HL-60/S4 treated with retinoic acid at 250 ng/mL for 4 days and 3 days (cell line): ENCODE measurements at regions not wholly inside any gene's neighbourhood (a gene's known extent, or its start where the extent isn't known, plus 50 kb on each side); places are given as distances from the start of the nearest gene placed in this dataset.
"Not testable (repeated sequence)": the region's sequence is repeated elsewhere in the genome, so short reads cannot be mapped to it uniquely, and the experiment has no call there.

ENCODE experiments used
- in situ Hi-C: fragments of 300-500 bp; cut with MboI; formaldehyde crosslinking; loops from 2 replicates; pipeline ENCODE4 v1.7.0; 2022; ENCODE audit warnings: low sequenced_read_pairs

DNA sequence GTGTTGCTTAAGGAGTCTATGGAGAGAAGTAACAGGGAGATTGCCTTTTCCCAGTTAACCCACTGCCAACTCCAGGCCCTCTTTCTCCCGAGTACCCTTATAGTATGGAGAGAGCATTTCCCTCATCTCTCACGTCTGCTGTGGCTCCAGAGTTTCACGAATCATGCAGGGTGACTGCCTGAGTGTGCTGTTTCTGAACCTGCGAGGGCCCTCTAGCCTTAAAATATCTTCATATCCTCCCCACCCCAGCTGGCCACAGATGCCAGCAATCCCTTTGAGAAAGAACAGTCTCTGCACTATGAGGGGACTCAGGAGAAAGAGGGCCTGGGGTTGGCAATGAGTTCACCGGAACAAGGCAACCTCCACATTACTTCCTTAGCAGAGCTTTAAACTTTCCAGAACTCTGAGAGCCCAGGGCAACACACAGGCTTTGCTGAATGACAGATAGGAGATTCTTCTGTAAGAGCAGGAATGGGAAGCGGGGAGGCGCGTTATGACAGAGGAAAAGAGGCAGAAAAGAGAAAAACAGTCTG is 81.6 kb upstream of the ANKH start:
- in situ Hi-C loops, result no loop called here

DNA sequence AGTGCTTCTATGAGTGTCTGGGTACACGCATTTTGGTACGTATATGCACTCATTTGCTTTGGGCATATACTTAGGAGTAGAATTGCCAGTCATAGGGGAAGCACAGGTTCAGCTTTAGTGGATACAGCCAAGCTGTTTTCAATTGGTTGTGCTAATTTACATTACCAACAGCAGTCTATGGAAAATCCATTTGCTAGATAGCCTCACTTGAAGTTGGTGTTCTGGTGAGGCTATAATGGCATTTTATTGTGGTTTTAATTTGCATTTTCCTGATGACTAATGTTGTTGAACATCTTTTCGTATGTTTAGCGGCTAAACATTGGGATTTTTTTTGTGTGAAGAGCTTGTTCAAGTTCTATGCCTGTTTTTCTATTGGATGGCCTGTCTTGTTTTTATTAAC is 76.8 kb upstream of the ANKH start:
- in situ Hi-C loops, result no loop called here

DNA sequence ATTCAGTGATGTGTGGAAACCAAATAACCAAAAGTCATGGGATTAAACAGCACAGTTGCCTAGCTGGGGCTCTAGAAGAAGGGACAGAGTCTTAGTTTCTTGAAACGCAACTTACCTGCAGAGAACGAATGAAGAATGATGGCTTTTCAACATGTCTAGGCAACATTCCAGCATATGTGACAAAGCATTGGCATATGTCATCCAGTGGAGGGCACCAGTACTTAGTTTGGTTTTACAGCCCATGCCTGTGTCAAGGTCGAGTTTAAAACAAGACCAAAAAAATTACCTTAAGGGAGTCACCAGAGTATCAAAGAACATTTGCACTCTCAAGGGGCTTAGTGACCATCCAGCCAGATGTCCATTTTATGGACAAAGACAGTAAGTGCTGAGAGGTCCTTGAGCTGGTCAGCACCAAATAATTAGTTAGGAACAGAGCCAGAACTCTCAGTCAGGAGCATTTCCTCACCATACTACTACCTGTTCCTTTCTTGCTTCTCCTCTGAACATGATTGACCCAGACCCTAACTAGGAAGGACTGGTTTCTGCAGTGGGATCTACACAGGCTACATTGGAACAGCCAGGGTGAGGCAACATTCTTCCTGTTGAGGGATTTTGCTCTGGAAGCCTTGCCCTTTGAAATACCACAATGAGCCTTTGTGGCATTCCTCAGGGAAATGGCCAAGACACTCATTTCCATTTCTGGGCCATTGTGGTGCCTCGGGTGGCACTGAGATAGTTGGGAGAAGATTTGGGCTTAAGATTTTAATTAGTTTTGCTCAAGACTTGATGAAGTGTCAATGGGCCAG is 75.4 kb upstream of the ANKH start:
- in situ Hi-C loops, result no loop called here

DNA sequence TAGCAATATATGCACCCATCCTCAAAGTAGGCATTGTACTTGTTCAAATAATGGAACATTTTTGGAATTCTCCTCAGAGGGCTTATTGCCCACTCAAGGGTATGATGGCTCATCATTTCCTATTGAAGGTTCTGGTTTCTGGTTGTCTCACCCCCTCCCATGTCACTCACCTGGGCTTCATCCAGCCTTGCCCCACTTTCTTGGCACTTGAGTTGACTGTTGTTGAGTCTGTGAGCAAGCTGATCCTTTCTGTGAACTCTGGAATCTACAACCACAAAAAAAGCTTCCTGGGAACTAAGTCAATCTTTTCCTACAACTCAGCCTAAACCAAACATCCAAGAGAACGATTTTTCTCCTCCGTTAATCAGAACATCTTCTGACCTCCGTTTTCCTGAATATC is 73.9 kb upstream of the ANKH start:
- in situ Hi-C loops, result no loop called here

DNA sequence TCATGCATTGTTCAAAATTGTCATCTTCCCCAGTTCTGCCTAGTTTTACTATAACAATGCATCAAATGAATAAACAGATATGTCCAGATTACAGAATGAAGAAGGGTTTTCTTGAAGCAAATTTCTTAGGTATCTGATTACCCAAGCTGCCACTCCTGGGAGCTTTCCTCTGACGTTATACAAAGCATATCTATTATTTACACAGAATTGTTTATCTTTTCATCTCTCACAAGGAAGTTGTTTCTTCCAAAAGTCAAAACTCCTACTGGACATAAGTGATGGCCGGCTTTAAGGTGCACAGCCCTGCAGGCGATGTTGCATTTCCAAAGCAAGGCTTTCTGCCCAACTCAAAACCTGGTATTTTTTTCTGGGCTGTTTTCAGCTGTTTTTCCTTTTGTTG is 73.4 kb upstream of the ANKH start:
- in situ Hi-C loops, result no loop called here

DNA sequence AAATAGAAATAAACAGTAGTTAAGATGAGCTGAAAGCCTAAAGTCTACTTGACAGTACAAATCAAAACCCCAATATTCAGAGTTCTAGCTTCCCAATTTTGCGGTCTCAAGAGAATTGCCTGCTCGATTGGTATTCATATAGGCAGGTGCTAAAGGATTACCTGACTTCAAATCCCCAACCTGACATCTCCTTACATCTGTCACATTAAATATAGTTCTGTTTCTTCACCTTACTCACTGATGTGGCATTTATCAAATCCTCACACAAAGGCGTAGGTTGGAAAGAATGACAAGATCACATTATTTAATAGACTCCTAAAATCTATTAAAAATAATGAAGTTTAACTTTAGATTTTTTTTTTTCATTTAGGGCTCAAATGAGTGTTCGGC is 72.8 kb upstream of the ANKH start:
- in situ Hi-C loops, result no loop called here

DNA sequence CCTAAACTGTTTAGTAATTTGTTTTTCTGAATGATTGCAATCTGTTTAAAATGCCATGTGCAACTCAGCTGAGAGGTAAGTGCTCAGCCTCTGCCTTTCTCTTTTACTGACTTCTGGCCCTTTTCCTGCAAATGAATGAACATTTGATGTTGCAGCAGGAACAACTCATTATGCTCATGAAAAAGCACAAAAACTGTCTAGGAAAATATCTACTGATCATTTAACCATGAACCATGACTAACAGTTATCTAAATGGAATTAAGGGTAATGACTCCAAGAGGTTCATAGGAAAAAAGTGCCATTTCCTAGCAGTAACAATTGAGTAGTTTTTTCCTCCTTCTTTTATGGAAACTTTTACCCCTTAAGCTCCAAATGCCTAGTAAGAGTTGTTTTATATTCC is 70.6 kb upstream of the ANKH start:
- in situ Hi-C loops, result no loop called here

DNA sequence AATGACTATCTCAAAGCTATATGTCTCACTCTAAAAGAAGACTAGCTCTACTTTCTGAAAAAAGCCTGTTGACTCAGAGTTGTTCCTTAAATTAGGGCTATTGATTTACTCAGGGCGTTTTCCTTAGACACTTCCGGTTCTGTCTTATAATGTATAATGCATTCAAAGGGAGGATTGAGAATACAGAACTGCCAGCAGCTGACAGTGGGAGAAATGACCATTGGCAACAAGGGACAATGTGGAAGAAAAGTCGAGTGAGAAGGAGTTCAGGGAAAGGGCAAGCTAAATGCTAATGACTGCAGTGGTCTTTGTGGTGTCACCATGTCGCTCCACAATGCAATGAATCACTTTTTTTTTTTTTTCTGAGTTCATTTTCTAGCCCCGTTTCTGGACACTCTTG is 65.7 kb upstream of the ANKH start:
- in situ Hi-C loops, result no loop called here

DNA sequence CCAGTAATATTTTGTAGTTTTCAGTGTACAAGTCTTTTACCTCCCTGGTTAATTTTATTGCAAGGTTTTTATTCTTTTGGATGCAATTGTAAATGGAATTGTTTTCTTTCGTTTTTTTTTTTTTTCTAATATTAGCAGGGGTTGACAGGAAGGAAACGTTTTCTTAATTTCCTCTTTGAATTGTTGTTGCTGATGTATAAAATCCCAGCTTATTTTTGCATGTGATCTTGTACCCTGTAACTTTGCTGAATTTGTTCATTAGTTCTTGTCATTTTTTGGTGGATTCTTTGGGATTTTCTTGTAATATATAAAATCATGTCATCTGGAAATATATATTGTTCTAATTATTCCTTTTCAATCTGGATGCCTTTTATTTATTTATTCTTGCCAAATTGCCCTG is 65.0 kb upstream of the ANKH start:
- in situ Hi-C loops, result no loop called here

DNA sequence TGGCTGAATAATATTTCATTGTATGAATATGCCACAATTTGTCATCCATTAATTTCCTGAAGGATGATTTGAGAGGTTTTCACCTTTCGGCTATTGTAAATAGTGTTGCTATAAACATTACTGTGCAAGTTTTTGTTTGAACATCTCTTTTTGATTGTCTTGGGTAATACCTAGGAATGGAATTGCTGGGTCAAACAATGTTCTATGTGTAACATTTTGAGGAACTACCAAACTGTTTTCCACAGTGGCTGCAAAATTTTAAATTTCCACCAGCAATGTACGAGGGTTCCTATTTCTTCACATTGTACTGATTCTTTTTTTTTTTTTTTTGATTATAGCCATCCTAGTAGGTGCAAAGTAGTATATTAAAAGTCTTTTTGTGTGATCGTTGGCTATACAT is 63.8 kb upstream of the ANKH start:
- in situ Hi-C loops, result no loop called here

DNA sequence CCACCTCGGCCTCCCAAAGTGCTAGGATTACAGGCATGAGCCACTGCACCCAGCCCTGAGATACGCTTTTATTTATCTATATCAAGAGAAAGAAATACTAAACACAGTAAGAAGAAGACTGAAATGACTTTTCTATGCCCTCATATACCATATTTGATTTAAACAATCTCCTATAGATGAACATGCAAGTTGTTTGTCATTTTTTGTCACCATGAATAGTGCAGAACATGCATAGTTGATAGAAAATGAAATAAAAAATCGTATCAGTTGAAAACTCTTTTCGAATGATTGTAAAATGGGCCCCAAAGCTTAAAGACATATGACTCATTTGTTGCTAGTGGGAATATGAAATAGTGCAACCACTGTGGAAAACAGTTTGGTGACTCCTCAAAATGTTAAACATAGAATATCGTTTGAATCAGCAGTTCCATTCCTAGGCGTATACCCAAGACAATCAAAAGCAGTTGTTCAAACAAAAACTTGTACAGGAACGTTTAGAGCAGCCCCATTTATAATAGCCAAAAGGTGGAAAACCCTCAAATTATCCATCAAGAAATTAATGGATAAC is 61.4 kb upstream of the ANKH start:
- in situ Hi-C loops, result no loop called here

DNA sequence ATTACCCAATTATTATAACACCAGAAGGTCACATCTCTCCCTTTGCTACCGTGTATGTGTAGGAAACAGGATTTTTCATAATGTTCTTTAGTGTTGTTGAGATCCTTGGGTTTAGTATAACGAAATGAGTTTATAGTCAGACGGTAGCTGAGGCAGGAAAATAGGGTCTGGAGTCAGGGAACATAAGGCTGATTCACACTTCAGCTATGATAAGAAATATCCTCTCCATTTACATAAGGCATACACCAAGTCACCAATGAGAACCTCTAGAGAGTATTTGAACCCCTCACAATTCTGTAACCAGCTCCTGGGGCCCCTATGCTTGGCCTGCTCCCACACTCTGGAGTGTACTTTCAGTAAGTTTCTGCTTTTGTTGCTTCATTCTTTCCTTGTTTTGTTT is 58.9 kb upstream of the ANKH start:
- in situ Hi-C loops, result no loop called here

DNA sequence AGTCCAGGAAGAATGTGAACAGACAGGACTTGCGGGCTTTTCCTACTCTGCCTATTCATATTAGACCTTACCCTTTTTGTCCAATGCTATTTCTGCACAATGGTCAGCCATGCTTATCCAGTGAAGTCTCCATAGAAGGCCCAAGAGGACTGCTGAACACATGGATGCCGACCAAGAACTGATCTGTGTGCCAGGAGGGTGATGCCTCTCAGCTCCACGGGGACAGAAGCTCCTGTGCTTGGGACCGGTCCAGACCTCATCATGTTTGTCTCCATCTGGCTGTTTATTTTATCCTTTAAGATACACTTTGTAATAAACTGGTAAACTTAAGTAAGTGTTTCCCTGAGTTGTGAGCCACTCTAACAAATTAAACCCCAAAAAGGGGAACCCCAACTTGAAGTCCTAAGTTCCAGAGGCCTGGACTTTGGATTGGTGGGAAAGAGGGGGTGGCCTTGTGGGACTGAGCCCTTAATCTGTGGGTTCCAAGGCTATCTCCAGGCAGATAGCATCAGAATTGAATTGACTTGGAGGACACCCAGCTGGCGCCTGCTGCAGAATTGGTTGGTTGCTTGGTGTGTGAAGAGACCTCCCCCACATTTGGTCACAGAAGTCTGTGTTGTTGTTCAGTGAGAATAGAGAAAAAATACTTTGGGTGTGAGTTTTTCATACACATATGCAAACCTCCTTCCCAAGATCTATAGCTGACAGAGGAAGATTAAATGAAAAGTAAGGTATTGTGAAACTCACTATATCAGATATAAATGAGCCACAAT is 57.9 kb upstream of the ANKH start:
- in situ Hi-C loops, result no loop called here

DNA sequence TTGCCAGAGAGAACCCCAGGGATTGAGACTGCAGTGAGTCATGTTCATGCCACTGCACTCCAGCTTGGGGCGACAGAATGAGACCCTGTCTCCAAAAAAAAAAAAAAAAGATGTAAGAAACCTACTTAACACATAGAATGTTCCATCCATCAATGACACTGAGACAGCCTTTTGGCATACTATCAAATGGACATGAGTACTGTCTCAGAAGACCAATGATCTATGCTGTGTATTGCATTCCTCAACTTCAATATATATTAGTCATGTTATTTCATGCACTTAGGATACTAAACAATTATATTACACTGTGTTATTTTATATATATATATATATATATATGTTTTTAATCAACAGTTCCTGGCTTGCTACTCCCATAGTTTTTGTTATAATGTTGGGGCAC is 57.1 kb upstream of the ANKH start:
- in situ Hi-C loops, result no loop called here

DNA sequence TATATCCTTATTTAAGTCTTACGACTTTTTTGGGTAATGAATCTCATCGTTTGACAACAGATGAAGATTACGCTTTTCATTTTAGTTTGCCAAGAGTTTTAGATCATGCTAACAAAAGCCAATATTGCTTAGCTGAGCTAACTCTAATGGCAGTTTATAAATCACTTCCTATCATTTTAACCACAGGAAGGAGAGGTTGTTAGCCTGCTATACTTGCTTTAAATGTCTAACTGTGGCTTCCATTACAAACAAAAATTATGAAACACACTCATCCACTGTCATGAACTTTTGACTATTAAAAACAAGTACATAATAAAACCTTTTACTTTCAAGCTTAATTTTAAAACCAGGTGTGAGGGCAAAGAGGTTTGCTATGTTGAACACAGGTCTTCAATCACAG is 53.7 kb upstream of the ANKH start:
- in situ Hi-C loops, result no loop called here

DNA sequence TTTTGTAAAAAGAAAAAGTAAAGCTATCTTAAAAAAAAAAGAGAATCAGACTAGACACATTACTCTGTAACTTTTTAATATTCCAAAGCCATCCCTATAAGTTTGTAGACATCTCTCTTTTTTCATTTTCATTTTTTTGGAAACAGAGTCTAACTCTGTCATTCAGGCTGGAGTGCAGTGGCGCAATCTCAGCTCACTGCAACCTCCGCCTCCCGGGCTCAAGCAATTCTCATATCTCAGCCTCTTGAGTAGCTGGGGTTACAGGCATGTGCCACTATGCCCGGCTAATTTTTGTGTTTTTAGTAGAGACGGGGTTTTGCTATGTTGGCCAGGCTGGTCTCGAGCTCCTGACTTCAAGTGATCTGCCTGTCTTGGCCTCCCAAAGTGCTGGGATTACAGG is 51.4 kb upstream of the ANKH start:
- in situ Hi-C loops, result not testable (repeated sequence)

DNA sequence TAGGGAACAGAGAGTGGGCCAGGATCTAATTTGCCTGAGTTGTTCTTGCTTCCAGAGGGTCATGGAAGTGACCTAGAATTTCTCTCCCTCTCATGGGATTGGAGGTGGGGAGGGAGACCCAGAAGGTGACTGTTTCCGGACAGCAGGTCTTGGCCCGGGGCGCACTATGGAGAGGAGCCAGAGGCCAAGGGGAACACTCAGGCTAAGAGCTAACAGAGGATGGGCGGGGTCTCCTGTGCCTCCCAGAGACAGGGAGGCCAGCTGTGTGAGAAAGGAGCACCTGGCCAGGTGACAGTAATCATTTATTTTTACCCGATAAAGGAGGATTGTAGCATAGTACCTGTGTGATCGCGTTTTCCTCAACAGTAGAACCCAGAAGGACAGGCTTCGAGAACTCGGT is 50.9 kb upstream of the ANKH start:
- in situ Hi-C loops, result no loop called here
